ENCODE measurements at regions not wholly inside any gene's neighbourhood (a gene's known extent, or its start where the extent isn't known, plus 50 kb on each side); places are given as distances from the start of the nearest gene placed in this dataset.

- no peaks in the 10 kb centered on the region for H3K27me3 ChIP-seq (replicated peaks in 2 of 5; ENCODE audit: control insufficient read depth in 4 of 5, insufficient read depth in 5 of 5, low read length in 4 of 5)
- no peaks in the 10 kb centered on the region for H3K9me3 ChIP-seq (ENCODE audit: control extremely low read depth in 1 of 5, control insufficient read depth in 4 of 5, insufficient read depth in 2 of 5, low read depth in 1 of 5, low read length in 4 of 5)
- ChIA-PET CTCF (no interaction called here), POLR2A (no interaction called here)
- H3K27ac ChIP-seq (ENCODE audit: insufficient read depth in 1 of 2, low read depth in 1 of 2, low read length in 2 of 2, poor library complexity in 1 of 2, severe bottlenecking in 2 of 2), result no peak overlapping the region
- H3K4me1 ChIP-seq (ENCODE audit: control extremely low read depth in 1 of 4, control insufficient read depth in 4 of 4, insufficient read depth in 4 of 4, low read length in 3 of 4), result no peaks in the 10 kb centered on the region
- no CpG with 5 or more reads among the region's 1 CpG for WGBS (ENCODE audit: insufficient coverage)
- no peaks in the 10 kb centered on the region for H3K36me3 ChIP-seq (ENCODE audit: control insufficient read depth in 4 of 4, insufficient read depth in 4 of 4, low read length in 3 of 4)
- no peak overlapping the region for H3K4me3 ChIP-seq (ENCODE audit: control insufficient read depth in 1 of 7, extremely low read depth in 1 of 7, insufficient read depth in 4 of 7, low read depth in 2 of 7, low read length in 6 of 7)
- DNase-seq, result no peak
These were observed 208.3 kb upstream of the PLSCR5 start for GRCh38 chr3:146813496-146813895.

DNA sequence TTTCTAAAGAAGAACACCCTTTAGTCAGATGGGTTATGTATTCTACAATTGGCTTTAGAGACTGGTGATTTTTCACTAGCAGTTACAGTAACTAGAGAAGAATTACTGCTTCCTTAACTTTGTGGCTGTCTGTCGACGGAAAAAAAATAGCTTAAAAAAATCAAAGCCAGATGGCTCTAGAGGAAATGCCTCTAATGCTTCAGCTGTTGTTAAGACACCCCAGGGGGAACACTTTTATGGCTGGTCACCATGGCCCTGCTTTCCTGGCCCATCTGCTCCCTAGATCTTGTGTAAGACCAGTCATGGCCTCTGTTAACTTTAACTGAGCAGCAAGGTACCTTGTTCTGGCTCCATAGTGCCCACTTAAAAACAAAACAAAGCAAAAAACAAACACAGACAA is 198.6 kb upstream of the PLSCR5 start:
- POLR2A ChIA-PET, result no interaction called here
- Histone ChIP-seq H3K9me3 (ENCODE audit: control extremely low read depth in 1 of 5, control insufficient read depth in 4 of 5, insufficient read depth in 2 of 5, low read depth in 1 of 5, low read length in 4 of 5) (peaks cover 0 to 1% (median 0%) of the 10 kb centered on the region in 5 experiments), H3K27ac (ENCODE audit: insufficient read depth in 1 of 2, low read depth in 1 of 2, low read length in 2 of 2, poor library complexity in 1 of 2, severe bottlenecking in 2 of 2) (no peak overlapping the region), H3K4me3 (ENCODE audit: control insufficient read depth in 1 of 7, extremely low read depth in 1 of 7, insufficient read depth in 4 of 7, low read depth in 2 of 7, low read length in 6 of 7) (no peak overlapping the region), H3K4me1 (ENCODE audit: control extremely low read depth in 1 of 4, control insufficient read depth in 4 of 4, insufficient read depth in 4 of 4, low read length in 3 of 4) (no peaks in the 10 kb centered on the region), H3K27me3 (replicated peaks in 2 of 5; ENCODE audit: control insufficient read depth in 4 of 5, insufficient read depth in 5 of 5, low read length in 4 of 5) (no peaks in the 10 kb centered on the region), H3K36me3 (ENCODE audit: control insufficient read depth in 4 of 4, insufficient read depth in 4 of 4, low read length in 3 of 4) (no peaks in the 10 kb centered on the region)
- DNase-seq, result no peak
- CTCF ChIA-PET, result no interaction called here
- 53% methylated on average over 2 of the region's 2 CpGs for WGBS (ENCODE audit: insufficient coverage)

GRCh38 chr3:146801492-146801891 is 196.3 kb upstream of the PLSCR5 start:
- H3K36me3 ChIP-seq (ENCODE audit: control insufficient read depth in 4 of 4, insufficient read depth in 4 of 4, low read length in 3 of 4), result no peaks in the 10 kb centered on the region
- no peaks in the 10 kb centered on the region for H3K4me1 ChIP-seq (ENCODE audit: control extremely low read depth in 1 of 4, control insufficient read depth in 4 of 4, insufficient read depth in 4 of 4, low read length in 3 of 4)
- no peaks in the 10 kb centered on the region for H3K27me3 ChIP-seq (replicated peaks in 2 of 5; ENCODE audit: control insufficient read depth in 4 of 5, insufficient read depth in 5 of 5, low read length in 4 of 5)
- no peak overlapping the region for H3K27ac ChIP-seq (ENCODE audit: insufficient read depth in 1 of 2, low read depth in 1 of 2, low read length in 2 of 2, poor library complexity in 1 of 2, severe bottlenecking in 2 of 2)
- DNase-seq, result no peak
- H3K4me3 ChIP-seq (ENCODE audit: control insufficient read depth in 1 of 7, extremely low read depth in 1 of 7, insufficient read depth in 4 of 7, low read depth in 2 of 7, low read length in 6 of 7), result no peak overlapping the region
- POLR2A ChIA-PET, result no interaction called here
- 80% methylated on average over 1 of the region's 2 CpGs for WGBS (ENCODE audit: insufficient coverage)
- H3K9me3 ChIP-seq (ENCODE audit: control extremely low read depth in 1 of 5, control insufficient read depth in 4 of 5, insufficient read depth in 2 of 5, low read depth in 1 of 5, low read length in 4 of 5), result peaks cover 0 to 1% (median 0%) of the 10 kb centered on the region in 5 experiments
- CTCF ChIA-PET, result no interaction called here

GRCh38 chr3:146800484-146800883 is 195.3 kb upstream of the PLSCR5 start:
- no peaks in the 10 kb centered on the region for H3K36me3 ChIP-seq (ENCODE audit: control insufficient read depth in 4 of 4, insufficient read depth in 4 of 4, low read length in 3 of 4)
- H3K4me1 ChIP-seq (ENCODE audit: control extremely low read depth in 1 of 4, control insufficient read depth in 4 of 4, insufficient read depth in 4 of 4, low read length in 3 of 4), result no peaks in the 10 kb centered on the region
- no peak overlapping the region for H3K27ac ChIP-seq (ENCODE audit: insufficient read depth in 1 of 2, low read depth in 1 of 2, low read length in 2 of 2, poor library complexity in 1 of 2, severe bottlenecking in 2 of 2)
- ChIA-PET POLR2A (interaction anchor here (0.6 kb wide), 1 partner anchor 167 kb away, joined by 7 read pairs; no protein-coding TSS in a partner anchor), CTCF (interaction anchor here (0.7 kb wide), 1 partner anchor 397 kb away, joined by 3 read pairs; no protein-coding TSS in a partner anchor)
- H3K9me3 ChIP-seq (ENCODE audit: control extremely low read depth in 1 of 5, control insufficient read depth in 4 of 5, insufficient read depth in 2 of 5, low read depth in 1 of 5, low read length in 4 of 5), result peaks cover 0 to 1% (median 0%) of the 10 kb centered on the region in 5 experiments
- WGBS (ENCODE audit: insufficient coverage), result no CpG with 5 or more reads among the region's 2 CpGs
- H3K4me3 ChIP-seq (ENCODE audit: control insufficient read depth in 1 of 7, extremely low read depth in 1 of 7, insufficient read depth in 4 of 7, low read depth in 2 of 7, low read length in 6 of 7), result no peak overlapping the region
- H3K27me3 ChIP-seq (replicated peaks in 2 of 5; ENCODE audit: control insufficient read depth in 4 of 5, insufficient read depth in 5 of 5, low read length in 4 of 5), result no peaks in the 10 kb centered on the region
- no peak for DNase-seq

GRCh38 chr3:146796078-146796477 is 190.9 kb upstream of the PLSCR5 start:
- CTCF ChIA-PET, result no interaction called here
- 10% methylated on average over 1 of the region's 2 CpGs for WGBS (ENCODE audit: insufficient coverage)
- Histone ChIP-seq H3K27me3 (replicated peaks in 2 of 5; ENCODE audit: control insufficient read depth in 4 of 5, insufficient read depth in 5 of 5, low read length in 4 of 5) (no peaks in the 10 kb centered on the region), H3K4me3 (ENCODE audit: control insufficient read depth in 1 of 7, extremely low read depth in 1 of 7, insufficient read depth in 4 of 7, low read depth in 2 of 7, low read length in 6 of 7) (no peak overlapping the region), H3K27ac (ENCODE audit: insufficient read depth in 1 of 2, low read depth in 1 of 2, low read length in 2 of 2, poor library complexity in 1 of 2, severe bottlenecking in 2 of 2) (no peak overlapping the region), H3K9me3 (ENCODE audit: control extremely low read depth in 1 of 5, control insufficient read depth in 4 of 5, insufficient read depth in 2 of 5, low read depth in 1 of 5, low read length in 4 of 5) (no peaks in the 10 kb centered on the region), H3K36me3 (ENCODE audit: control insufficient read depth in 4 of 4, insufficient read depth in 4 of 4, low read length in 3 of 4) (no peaks in the 10 kb centered on the region), H3K4me1 (ENCODE audit: control extremely low read depth in 1 of 4, control insufficient read depth in 4 of 4, insufficient read depth in 4 of 4, low read length in 3 of 4) (no peaks in the 10 kb centered on the region)
- POLR2A ChIA-PET, result no interaction called here
- no peak for DNase-seq

DNA sequence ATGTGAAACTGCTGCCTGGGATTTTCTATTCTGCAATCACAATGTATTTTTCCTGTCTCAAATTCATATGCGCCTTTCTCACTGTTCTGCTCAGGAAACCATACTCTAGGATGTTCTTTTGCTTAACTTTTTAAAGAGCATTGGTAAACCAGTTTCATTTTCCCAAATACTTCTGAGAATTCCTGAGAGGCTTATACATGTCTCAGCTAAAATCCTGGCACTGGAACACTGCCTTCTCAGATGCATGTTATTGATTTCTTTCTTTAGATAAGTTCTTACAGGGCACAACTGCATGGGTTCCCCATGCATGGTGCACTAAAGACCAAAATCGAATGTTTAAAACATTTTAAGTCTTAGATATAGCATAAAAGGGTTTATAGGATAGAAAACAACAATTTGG is 178.3 kb upstream of the PLSCR5 start:
- Histone ChIP-seq H3K36me3 (ENCODE audit: control insufficient read depth in 4 of 4, insufficient read depth in 4 of 4, low read length in 3 of 4) (no peaks in the 10 kb centered on the region), H3K4me3 (ENCODE audit: control insufficient read depth in 1 of 7, extremely low read depth in 1 of 7, insufficient read depth in 4 of 7, low read depth in 2 of 7, low read length in 6 of 7) (no peak overlapping the region), H3K27me3 (replicated peaks in 2 of 5; ENCODE audit: control insufficient read depth in 4 of 5, insufficient read depth in 5 of 5, low read length in 4 of 5) (no peaks in the 10 kb centered on the region), H3K9me3 (ENCODE audit: control extremely low read depth in 1 of 5, control insufficient read depth in 4 of 5, insufficient read depth in 2 of 5, low read depth in 1 of 5, low read length in 4 of 5) (no peaks in the 10 kb centered on the region), H3K4me1 (ENCODE audit: control extremely low read depth in 1 of 4, control insufficient read depth in 4 of 4, insufficient read depth in 4 of 4, low read length in 3 of 4) (no peaks in the 10 kb centered on the region), H3K27ac (ENCODE audit: insufficient read depth in 1 of 2, low read depth in 1 of 2, low read length in 2 of 2, poor library complexity in 1 of 2, severe bottlenecking in 2 of 2) (no peak overlapping the region)
- ChIA-PET POLR2A (no interaction called here), CTCF (no interaction called here)
- 89% methylated on average over 1 of the region's 2 CpGs for WGBS (ENCODE audit: insufficient coverage)
- DNase-seq, result no peak

DNA sequence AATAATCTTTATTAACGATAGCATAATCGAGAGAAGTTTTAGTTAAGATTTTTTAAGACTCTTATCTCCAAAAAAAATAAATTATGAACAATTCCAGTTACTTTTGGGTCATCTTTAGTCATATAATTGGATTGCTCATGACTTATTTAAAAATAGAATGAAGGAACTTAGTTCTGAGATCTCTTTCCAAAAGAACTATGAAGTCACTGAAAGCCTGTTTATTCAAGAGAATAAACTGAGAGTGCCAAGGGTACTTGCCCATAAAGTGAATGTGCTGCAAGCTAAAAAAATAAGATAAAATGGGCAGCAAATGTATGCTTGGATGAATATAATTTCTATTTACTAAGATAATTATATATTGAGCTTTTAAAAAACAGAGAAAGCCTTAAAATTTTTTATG is 176.5 kb upstream of the PLSCR5 start:
- Histone ChIP-seq H3K27me3 (replicated peaks in 2 of 5; ENCODE audit: control insufficient read depth in 4 of 5, insufficient read depth in 5 of 5, low read length in 4 of 5) (no peaks in the 10 kb centered on the region), H3K4me3 (ENCODE audit: control insufficient read depth in 1 of 7, extremely low read depth in 1 of 7, insufficient read depth in 4 of 7, low read depth in 2 of 7, low read length in 6 of 7) (no peak overlapping the region), H3K27ac (ENCODE audit: insufficient read depth in 1 of 2, low read depth in 1 of 2, low read length in 2 of 2, poor library complexity in 1 of 2, severe bottlenecking in 2 of 2) (no peak overlapping the region), H3K9me3 (ENCODE audit: control extremely low read depth in 1 of 5, control insufficient read depth in 4 of 5, insufficient read depth in 2 of 5, low read depth in 1 of 5, low read length in 4 of 5) (no peaks in the 10 kb centered on the region), H3K36me3 (ENCODE audit: control insufficient read depth in 4 of 4, insufficient read depth in 4 of 4, low read length in 3 of 4) (no peaks in the 10 kb centered on the region), H3K4me1 (ENCODE audit: control extremely low read depth in 1 of 4, control insufficient read depth in 4 of 4, insufficient read depth in 4 of 4, low read length in 3 of 4) (no peaks in the 10 kb centered on the region)
- ChIA-PET CTCF (no interaction called here), POLR2A (no interaction called here)
- no CpG with 5 or more reads among the region's 2 CpGs for WGBS (ENCODE audit: insufficient coverage)
- DNase-seq, result no peak

Data from common myeloid progenitor, CD34-positive (primary cell).